Left ventricle myocardium superior (tissue), 1 donor: ENCODE measurements at regions not wholly inside any gene's neighbourhood (a gene's known extent, or its start where the extent isn't known, plus 50 kb on each side); places are given as distances from the start of the nearest gene placed in this dataset.

Source experiments
- ATAC-seq: fragments of 200-7000 bp; cut with Tn5 transposase; one replicate; pipeline ENCODE4 v1.9.1; 2020; ENCODE audit warnings: mild to moderate bottlenecking, moderate library complexity
- DNase-seq: peaks from one replicate; pipeline ENCODE4 v3.0.0-alpha.2; 2020
- intact Hi-C: fragments of 100-400 bp; cut with micrococcal nuclease; formaldehyde crosslinking; loops from one replicate; pipeline ENCODE4 v1.11.0; 2022
- donor health status: DM: no; HTN: yes; CAD: no; lungs with severe emphysema.

DNA sequence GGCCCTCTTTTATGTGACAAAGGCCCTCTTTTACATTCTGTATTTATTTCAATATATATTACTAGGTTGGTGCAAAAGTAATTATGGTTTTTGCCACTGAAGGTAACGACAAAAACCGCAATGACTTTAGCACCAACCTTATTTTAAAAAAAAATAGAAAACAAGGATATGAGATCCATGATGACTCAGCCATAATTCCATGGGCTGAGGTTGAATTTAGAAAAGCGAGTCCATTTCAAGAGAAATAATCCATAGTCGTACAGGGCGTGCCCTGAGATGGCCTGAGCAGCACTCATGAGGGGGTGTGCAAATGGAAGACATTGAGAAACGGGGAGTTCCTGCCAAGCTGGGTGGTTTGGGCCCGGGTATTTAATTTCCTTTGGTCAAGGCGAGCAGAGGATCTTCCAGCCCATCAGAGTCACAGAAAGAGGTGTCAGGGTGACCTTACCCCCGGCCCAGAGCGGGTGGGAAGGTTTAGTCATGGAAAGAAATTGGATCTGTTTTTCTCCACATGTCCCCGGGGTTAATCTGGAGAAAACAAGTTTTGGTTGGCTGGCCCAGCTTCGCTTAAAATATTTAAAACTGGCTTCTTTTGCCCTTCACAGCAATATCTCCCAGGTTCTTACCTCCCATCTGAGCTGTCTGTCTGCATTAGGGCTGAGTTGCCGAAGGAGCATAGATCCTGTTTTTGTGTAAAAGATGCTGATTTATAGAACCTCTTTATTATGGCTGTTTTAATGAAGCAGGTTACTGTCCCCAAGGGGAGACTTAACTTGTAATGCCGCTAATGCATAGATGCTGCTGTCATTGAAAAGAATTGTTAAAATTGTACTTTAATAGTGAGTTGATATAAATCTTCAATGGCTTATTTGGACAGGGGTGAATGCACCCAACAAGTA is 255.6 kb downstream of the PREX1 start:
- intact Hi-C loops, result no loop called here
- no peak for ATAC-seq
- DNase-seq, result no peak

DNA sequence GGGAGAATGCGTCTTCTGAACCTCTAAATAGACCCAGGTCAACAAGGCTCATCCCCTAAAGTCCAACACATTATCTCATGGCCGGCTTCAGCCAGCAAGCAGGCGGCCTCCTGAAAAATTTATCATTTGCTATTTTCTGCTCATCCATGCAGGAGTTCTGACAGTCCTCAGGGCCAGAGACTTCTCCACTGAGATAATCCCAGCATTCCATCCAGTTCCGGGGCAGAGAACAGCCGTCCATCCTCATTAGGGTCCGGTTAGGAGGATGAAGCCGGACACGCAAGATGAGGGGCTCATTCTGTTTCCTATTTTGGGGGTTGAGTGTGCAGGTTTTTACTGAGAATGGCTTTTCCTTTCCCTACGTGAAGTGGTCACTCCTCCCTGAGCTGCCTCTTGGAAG is 258.1 kb downstream of the PREX1 start:
- DNase-seq (no peak), ATAC-seq (no peak)
- intact Hi-C loops, result no loop called here

DNA sequence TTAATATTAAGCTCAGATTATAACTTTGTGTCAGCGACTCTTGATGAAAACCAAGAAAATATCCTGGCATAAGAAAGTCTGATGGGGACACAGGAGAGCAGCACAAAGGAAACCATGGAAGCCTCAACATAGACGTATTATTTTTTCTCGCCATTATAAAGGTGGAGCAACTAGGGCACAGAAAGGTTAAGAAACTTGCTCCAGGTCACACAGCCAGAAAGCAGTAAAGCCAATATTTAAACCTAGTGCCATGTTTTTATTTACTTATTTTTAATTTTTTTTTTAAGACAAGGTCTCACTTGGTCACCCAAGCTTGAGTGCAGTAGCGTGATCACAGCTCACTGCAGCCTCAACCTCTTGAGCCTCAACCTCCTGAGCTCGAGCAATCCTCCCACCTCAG is 259.3 kb downstream of the PREX1 start:
- DNase-seq, result no peak
- ATAC-seq, result no peak
- intact Hi-C loops, result no loop called here

DNA sequence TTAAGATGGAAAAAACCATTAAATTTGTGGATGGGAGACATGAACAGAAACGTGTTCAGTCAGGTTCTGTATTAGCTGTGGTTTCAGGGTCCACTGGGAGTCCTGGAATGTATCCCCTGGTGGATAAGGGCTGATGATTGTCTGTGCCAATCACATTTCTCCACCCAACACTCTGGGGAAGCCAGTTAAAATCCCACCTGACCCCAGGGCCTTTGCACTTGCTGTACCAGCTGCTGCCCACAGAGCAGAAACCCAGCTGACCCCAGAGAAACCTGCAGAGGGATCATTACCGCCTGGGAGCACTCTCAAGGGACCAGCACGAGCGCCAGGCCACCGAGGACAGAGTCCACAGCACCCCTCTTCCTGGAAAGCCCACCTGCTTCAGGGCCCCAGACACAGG is 260.7 kb downstream of the PREX1 start:
- ATAC-seq, result no peak
- DNase-seq, result no peak
- intact Hi-C loops, result no loop called here

DNA sequence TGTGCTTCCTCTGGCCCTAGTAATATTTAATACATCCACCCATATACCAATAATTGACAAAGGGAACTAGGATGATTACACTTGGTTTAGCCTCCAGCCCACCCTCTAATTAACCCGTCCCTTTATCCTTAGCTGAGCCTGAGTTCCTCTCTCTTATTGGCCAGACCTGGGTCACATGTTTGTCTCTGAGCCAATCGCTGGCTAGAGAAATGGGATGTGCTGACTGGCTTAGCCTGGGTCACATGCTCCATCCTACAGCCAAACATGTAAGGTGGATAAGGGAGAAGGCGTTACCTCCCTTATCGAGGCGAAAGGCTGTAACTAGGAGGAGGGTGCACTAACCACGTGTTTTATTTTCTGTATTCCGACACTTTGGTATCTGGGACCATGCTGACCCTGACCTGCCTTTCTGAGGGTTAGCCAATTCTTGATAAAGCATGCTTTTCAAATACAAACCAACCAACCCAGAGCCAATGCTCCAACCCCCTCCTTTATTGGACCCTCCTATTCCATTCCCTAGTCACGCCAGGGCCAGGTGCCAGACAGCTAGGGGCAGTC is 262.7 kb downstream of the PREX1 start:
- intact Hi-C loops, result no loop called here
- DNase-seq, result no peak
- ATAC-seq, result no peak

DNA sequence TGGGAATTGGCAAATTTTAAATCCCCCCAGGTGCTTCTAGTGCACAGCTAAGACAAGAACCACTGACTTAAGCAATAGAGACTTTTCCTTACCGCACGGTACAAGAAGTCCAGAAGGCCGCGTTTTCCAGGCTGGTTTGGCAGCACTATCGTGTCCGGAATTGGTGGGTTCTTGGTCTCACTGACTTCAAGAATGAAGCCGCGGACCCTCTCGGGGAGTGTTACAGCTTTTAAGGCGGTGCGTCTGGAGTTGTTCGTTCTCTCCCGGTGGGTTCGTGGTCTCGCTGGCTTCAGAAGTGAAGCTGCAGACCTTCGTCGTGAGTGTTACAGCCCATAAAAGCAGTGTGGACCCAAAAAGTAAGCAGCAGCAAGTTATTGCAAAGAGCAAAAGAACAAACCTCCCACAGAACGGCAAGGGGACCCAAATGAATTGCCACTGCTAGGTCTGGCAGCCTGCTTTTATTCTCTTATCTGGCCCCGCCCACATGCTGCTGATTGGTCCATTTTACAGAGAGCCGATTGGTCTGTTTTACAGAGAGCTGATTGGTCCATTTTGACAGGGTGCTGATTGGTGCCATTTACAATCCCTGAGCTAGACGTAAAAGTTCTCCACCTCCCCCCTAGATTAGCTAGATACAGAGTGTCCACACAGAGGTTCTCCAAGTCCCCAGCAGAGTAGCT is 264.5 kb downstream of the PREX1 start:
- intact Hi-C loops, result no loop called here
- DNase-seq, result no peak
- ATAC-seq, result no peak

DNA sequence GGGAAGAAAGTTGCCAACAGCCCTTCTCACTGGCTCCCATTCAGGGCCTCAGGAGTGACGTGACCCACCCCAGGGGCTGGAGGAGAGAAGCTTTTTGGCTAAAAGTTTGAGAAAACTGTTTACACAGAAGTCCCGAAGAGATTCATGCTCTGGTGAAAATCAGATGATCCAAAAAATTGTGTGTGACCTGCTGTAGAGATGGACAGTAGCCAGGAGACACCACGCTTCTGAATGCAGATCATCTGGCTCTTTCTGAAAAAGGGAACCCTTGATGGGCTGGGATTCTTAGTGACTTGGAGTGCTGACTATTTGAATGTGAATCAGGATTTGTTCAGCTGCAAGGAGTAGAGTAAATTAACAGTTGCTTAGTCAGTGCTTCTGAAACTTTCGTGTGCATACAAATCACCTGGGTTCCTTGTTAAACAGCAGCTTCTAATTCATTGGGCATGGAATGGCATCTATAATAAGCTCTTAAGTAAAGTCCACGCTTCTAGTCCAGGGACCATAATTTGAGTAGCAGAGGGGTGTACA is 265.1 kb downstream of the PREX1 start:
- intact Hi-C loops, result no loop called here
- no peak for DNase-seq
- ATAC-seq, result no peak

DNA sequence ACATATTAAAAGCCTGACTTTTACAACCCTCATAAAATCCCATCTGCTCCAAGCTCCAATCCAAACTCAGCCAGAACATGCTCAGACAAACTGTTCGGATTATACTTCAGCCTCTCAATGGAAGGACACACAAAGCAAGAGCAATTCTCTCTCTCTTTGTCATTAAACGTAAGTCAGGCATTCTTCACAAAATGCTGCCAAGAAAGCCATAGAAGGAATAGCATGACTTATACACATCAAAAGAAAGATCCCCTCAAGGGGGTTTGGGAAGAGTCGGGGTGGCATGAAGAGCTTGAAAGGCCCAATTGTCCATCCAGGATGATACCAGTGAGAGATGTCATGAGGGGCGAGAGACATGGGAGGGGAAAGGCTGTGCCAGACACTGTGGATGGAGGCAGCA is 268.9 kb downstream of the PREX1 start:
- ATAC-seq, result no peak
- intact Hi-C loops, result no loop called here
- no peak for DNase-seq

DNA sequence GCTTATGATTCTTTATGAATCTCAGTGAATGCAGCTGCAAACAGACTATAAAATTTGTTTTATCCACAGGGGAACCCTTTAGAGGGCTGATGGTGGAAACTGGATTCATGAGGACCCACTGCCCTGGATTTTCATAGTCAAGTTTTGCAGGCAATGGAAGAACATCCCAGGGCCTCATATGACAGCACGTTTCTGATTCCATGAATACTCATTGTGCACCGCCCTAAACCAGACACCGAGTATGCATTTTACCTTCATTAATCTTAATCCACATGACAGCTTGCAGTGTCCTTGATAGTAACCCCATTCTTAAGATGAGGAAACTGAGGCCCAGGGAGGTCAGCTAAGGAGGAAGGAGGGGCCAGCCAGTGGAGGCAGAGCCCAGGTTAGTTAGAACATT is 270.4 kb downstream of the PREX1 start:
- intact Hi-C loops, result no loop called here
- ATAC-seq, result no peak
- DNase-seq, result no peak

DNA sequence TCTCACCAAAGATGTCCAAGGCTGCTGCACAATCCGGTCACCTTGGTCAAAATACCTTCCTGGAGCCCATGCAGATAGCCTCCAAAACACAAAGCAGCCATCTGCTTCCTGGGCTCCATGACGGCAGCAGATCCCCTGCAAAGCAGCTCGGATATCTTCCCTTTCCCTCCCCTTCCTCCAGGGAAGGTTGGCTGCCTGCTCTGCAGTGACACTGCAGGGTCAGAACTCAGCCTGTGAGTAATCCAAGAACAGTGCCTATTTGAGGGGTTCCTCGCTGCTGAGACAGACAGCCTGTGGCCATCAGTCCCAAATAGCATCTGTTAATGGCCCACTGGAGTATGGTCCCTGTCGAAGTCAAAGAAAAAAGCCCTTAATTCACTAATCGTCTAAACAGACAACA is 270.8 kb downstream of the PREX1 start:
- ATAC-seq, result no peak
- intact Hi-C loops, result no loop called here
- no peak for DNase-seq

DNA sequence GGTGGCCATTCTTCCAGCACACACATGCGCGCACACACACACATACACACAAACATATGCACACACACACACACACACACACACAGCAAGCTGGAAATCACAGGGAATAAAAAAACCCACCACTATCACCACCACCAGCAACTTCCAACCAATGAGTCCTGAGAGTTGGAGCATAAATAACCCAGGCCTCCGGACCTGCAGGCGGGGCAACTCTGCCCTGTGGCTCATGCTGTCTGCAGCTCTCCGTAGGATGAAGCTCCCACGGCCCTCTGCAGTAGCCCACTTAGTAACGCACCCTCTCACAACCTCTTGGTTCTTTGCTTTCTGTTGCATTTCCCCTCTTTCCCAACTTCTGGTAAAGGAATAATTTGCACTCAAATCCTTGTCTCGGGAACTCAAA is 275.2 kb downstream of the PREX1 start:
- intact Hi-C loops, result no loop called here
- ATAC-seq (no peak), DNase-seq (no peak)

DNA sequence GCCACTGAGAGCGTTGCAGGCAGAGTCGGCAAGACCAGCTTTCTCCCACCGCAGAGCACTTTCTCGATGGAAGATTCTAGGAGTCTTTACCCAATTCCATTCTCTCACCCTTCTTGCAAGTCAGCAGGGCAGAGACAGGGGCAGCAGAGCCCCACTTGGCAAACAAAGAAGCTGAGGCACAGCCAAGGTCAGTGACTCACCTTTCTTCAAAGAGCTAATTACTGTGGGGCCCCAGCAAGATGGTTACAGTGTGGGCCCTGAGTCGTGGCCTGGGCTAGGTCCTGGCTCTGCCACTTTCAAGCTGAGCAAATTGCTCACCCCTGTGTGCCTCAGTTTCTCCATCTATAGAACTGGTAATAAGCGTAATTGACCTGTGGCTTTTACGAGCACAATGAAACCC is 277.0 kb downstream of the PREX1 start:
- DNase-seq (no peak), ATAC-seq (no peak)
- intact Hi-C loops, result no loop called here

DNA sequence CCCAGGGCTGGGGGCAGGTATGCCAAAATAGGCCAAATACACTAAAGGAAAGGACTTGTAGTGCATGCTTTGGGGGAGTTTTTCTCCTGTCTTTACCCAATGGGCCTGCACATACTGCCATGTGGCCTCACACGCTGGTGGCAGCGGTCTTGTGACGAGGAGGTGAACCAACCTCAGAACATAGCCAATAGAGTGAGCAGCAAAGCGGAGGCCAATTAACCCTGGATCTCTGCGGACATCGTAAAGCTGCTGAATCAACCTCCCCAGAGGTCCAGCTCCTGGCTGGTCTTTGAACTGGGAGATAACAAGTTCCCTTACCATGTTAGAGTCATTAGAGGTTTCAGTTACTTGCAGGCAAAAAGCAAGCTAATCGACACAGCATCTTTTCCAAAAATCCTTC is 280.1 kb downstream of the PREX1 start:
- no peak for ATAC-seq
- intact Hi-C loops, result no loop called here
- DNase-seq, result no peak

DNA sequence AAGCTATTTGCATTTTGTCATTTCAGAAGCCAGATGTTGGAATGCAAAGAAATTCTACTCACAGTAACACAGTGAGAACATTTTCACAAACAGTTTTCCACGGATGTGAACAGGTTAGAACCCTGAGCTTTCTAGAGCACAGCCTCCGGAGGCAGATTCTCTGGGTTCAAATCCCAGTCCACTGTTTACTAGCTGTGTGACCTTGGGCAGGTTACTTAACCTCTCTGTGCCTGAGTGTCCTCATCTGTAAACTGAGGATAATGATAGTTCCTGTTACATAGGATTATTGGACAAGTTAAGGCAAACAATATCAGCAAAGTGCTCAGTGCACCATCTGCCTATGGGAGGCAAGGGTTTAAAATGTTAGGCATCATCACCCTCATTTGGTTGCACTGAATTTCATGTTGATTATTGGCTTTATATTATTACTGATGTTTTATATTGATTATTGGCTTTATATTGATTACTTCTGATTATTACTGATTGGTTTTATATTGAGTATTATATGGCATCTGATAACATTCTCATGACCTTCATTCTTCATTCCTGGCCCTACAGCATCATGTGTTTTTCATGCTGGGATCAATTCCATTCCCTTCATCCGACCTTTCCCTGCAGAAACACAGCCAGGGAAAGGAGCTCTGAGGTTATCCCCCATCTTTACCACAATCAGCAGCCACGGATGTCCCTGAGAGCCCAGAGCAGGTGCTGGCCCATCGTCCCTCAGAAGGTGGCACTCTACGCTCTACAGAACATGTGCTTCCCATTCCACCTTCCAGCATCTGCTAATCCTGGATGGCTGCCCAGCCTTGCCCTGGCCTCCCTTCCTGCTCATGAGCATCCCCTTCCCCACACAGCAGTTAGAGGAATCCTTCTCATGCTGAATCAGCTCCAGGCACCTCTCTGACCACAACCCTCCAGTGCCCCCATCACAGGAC is 283.1 kb downstream of the PREX1 start:
- DNase-seq (no peak), ATAC-seq (no peak)
- intact Hi-C loops, result no loop called here

DNA sequence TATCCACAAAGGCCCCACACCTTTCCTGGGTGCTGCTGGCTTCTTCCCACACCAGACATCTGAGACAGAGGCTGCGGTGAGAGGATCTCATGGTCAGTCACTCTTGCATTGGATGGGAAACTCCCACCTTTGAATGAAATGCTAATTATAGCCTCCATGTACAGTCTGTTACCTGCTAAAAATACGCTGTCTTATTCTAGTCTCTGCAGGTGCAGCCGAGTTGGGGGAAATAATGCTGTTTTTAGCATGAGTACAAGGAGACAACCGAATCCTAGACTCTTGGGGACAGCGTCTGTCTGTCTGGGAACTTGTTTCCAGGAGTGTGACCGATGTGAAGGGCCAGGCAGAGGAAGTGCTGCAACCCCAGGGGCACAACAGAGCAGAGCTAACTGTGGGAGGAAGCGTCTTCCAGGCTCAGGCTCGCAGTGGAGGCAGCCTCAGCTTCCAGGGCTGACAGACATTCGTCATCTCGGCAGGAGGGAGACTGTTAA is 286.2 kb downstream of the PREX1 start:
- no peak for DNase-seq

DNA sequence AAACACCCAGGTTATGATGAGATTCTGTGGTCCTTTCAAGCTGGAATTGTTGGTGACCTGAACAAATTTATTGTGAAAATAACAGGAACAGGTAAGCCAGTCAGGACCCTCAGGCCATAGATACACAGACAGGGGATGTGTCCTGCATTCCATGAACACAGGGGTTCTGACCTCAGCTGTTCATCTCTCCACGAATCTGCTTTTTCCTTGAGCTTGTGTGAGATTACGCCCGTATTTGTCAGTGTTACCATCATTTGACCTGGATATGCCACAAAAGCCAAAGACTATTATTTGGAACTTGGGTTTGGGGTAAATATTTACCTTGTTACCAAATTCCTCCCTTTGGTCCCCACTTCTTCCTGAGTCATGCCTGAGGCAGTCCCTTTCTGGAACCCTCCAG is 288.9 kb downstream of the PREX1 start:
- intact Hi-C loops, result no loop called here
- ATAC-seq (no peak), DNase-seq (no peak)

More for the DNA sequence above, 286.2 kb downstream of the PREX1 start:
- no peak for ATAC-seq
- intact Hi-C loops, result no loop called here

DNA sequence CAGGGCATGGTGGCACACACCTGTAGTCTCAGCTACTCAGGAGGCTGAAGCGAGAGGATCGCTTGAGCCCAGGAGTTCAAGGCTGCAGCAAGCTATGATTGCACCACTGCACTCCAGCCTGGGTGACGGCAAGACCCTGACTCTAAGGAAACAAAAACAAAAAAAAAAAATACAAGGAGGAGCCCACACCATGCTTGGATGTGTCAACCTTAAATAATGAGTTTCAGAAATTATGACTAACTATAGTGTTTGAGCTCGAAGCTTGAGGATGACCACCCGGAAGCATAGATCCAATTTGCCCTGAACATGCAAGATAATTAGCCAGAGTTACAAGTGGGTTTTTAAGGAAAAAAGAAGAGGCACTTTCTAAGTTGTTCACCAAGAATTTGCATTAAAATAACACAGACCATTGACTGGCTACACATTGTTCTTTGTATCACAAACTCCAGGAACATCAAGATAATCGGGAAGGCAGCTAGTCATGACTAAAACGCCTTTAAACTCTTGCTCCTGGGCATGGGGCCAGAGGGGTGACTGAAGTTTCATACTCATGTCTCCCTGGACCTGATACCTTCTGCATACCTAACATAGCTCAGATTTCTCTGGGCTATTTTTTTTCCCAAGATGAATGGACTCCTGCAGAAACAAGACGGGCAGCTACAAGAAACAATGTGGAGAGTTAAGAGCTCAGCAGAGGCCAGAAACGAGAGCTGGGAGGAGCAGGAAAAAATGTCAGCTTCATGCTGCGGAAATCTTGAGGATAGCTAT is 289.6 kb downstream of the PREX1 start:
- intact Hi-C loops, result no loop called here
- DNase-seq, result no peak
- no peak for ATAC-seq

DNA sequence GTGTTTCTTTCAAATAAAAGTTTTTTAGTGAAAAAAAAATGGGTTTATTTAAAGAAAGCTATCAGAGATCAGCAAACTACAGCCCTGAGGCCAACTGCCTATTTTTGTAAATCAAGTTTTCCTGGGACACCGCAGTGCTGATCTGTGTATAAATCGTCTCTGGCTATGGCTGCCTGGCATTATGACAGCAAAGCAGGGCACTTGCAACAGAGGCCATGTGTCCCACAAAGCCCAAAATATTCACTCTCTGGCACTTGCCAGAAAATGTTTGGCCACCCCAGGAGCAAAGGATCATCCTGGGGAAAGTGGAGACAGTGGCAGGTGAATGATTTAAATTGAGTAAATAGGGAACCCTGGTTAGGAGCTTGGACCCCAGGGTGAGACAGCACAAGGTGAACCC is 291.6 kb downstream of the PREX1 start:
- intact Hi-C loops, result no loop called here
- ATAC-seq (no peak), DNase-seq (no peak)
